ENCODE measurements at regions not wholly inside any gene's neighbourhood (a gene's known extent, or its start where the extent isn't known, plus 50 kb on each side); places are given as distances from the start of the nearest gene placed in this dataset.

DNA sequence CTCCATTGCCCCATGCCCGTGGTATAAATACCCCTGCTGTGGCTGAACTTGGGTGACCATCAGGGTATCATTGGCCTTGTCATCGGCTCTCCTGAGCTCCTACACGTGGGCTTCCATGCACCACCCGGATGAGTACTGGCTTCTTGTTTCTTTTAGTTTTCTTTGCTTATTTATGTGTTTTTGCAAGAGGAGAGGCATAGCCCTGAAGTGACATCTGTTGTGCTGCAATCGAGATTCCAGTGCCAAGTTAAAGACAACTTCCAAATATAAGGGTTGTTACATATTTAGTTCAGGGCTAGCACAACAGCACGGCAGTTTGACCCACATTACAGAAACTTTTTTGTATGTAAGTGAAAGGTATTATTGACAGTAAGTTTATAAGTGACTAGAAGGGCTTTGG, 1087.1 kb downstream of the TBC1D22A start:
- DNase-seq, result no peak

DNA sequence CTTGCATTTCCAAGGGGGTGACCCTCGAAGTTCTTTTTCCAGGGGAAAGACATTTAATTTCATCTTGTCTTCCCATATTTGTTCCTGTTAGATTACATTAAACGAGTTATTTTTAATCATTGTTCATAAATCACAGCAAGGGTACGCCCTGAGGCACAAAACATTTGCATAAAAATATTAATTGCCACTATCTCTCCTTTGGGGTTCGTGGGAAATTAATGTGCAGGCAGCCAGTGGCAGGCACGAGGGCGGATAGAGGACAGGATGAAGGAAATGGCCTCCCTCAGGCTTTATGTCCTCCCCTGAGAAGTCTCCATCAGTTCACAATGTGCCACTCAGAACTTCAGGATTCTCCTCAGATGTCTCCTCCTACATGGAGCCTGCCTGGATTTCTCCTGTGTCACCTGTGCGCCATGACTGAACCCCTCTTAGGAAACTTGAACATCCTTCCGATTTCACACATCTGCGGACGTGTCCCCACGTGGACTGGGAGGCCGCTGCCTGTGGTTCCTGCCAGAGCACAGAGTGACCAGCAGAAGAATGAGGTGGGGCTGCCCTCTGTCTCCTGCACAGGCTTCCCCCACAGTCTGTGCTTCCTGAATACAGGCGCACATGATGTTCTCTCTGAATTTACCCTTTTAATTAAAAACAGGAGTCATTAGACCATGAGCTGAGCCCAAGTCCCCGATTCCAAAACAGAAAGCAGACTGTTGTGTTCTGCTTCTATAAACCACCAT, 1085.9 kb downstream of the TBC1D22A start:
- no peak for DNase-seq

DNA sequence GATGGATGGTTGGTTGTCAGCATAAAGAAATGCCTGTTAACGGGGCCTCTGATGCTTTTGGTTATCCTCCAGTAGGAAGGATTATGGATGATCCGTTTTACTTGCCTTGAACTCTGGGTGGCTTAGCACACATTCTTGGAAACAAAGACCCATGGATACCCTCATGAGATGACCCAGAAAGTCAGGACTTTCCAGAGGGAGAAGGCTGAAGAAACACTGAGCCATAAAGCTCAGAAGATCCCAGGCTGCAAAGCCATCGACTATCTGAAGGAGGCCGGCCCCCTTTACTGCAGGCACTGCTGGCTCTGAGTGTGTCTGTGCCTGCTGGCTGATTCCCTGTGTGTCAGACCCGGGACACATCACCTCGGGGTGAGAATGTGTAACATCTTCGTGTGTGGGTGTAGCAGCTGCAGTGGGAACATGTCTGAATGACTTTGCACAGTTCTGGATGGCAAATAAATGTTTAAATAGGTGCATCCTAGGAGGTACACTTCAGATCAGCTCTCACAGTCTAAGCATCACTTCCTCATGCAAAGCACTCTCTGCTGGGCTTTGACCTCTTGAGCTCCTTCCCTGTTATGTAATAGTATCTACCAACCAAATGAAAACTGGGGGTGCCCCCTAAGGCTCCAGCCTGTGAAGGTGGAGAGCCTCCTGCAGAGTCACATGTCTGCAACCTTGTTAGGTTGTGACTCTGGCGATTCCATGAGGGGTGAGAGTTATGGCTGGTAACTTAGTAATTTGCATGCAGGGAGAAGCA, 1084.9 kb downstream of the TBC1D22A start:
- DNase-seq, result peak; percentile 10

DNA sequence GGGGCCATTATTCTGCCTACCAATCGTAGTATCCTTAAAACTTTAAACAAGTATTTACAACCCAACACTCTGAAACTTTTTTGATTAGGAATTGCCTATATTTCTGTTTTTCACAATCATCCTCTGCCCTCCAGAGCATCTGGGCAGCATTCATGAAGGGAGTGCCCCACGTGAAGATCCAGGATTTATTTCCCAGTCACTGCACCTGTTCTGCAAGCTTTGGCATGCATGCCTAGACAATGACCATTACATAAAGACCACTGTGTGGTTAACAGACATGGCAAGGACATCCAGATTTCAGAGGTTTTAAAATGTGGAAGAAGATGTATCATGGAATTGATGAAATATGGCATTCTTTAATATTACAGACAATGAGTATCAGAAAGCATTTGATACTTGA, 1083.8 kb downstream of the TBC1D22A start:
- no peak for DNase-seq

DNA sequence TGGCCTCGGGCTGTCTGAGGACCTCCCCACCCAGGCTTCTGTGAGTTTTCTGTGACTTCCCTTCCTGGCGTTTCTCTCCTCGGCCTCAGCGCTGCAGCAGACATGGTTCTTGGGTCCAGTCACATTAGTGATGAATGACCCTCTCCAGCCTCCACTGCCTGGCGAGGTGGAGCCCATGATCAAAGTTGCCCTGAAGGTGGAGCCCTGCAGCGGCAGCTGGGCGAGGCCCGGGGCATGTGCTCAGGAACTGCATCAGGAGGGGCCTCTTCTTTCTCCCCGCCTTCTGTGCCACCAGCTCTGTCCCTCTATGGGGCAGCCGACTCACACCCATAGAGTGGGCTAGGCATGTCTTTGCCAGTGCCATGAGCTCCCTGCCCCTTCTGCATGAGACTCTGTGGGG, 1079.7 kb downstream of the TBC1D22A start:
- no peak for DNase-seq

DNA sequence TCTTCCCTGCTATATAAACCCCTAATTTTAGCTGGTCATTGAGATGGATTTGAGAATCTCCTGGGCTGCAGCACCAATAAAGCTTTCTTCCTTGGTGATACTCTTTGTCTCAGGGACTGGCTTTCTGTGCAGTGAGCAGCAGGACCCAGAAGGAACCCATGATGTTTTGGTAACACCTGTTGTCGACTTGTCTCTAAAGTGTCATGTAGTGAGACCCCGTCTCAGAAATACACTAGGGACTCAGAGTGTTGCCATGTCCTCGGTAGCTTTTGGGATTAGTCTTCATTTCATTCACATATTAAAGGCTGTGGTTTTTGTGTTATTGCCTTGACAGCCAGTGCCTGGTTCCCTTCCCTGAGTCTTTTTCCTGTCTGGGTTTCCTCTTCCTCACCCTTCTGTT, 1078.7 kb downstream of the TBC1D22A start:
- DNase-seq, result no peak

DNA sequence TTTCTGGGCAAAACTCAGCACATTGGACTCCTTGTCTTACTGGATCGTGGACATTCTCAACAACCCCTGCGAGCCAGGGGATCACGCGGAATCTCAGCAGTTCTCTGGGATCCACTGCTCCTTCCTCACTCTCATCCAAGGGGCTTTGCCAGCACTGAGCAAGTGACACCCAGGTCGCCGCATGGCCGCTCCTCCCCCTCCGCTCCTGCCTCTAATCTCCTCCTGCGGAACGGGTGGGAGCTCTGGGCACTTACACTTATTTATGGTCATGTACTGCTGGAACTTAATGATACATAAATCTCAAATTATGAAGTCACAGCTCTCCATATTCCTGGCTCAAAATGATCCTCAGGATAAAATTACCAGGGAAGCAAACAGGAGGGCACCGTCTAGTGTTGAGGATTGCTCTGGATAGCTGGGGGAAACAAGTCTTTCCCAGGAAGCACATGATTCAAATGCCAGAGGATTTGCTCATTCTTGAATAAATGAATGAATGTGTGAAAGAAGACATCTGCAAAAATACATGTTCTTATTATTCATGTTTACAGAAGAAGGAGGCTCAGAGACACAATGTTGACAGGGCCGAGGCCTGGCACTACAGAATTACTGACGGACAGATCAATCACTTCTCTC, 1077.3 kb downstream of the TBC1D22A start:
- no peak for DNase-seq

DNA sequence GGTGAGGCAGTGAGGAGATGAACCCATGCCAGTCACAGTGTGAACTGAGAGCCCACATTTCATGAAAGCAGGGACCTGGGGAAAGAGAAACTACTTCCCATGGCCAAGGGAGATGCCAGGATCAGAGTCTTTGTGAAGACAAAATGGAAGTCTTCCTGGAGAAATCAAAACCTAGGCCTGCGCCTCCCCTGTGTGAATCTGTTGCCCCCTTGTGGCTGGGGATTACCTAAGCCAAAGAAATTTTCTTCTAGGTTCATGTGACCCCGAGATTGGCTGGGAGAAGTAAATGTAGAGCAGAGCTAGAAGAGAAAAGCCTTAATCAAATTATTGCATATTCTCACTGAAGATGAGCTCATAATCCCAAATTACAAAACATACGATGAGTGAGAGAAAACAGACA, 1075.3 kb downstream of the TBC1D22A start:
- DNase-seq, result no peak

DNA sequence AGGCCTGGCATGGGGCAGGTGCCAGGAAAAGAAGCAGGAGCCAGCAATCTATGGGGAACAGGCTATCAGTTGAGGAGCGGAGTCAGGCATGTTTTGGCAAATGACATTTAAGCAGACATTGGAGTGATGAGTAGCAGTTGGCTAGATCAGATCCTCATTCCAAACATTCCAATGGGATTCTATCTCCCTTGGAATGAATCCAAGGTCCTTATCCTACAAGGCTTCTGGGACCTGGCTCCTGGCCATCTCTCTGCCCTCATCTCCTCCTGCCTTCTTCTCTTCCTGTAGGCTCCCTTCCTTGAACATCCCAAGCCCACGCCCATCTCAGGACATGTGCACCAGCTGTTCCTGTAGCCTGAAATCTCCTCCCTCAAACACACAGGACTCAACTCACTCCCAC, 1074.5 kb downstream of the TBC1D22A start:
- no peak for DNase-seq

DNA sequence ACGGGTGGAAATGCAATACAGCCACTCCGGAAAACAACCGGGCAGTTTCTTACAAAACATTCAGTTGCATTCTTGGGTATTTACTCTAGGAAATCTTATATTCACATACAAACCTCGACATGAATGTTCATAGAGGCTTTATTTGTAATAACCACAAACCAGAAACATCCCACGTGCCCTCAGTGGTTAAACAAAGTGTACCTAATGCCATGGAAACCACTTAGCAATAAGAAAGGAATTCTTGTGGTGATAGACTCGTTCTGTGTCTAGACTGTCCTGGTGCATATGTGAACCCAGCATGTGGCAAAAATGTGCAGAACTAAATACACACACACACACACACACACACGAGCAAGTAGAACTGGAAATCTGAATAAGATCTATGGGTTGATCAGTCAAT, 1073.3 kb downstream of the TBC1D22A start:
- DNase-seq, result peak; percentile 7

DNA sequence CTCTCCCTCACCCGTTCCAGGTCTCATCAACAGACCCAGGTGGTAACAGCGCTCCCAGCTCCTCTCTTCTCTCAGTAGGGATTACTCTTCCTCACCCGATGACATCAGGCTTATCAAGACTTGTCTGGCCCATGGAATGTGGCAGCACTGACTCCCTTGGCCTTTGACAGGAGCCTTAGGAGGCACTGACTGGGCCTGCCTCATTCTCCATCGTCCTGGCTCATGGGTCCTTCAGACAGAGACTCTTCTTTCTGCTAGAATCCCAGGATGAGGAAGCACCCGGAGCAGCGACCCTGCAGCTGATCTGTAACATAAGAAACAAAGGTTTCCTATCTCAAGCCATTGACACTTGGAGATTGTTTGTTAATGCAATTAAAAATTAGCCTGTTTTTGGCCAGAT, 1063.6 kb downstream of the TBC1D22A start:
- no peak for DNase-seq

DNA sequence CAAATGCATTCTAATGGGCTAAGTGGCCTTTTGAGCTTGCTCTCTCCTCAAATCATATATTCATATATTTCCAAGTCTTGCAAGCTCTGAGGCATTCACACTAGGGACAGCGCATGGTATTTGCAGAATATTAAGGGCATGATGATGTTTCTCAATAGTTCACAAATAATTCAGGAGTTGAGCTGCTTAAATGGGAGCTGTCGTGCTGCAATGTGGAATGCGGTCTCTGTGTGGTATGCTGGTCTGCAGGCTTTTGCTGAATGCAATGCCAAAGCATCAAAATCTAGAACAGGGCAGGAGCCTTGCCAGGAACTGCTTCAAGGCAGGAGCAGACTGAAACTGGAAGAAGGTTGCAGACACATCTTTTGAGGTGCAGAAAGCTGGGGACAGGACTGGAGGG, 1060.0 kb downstream of the TBC1D22A start:
- DNase-seq, result no peak

DNA sequence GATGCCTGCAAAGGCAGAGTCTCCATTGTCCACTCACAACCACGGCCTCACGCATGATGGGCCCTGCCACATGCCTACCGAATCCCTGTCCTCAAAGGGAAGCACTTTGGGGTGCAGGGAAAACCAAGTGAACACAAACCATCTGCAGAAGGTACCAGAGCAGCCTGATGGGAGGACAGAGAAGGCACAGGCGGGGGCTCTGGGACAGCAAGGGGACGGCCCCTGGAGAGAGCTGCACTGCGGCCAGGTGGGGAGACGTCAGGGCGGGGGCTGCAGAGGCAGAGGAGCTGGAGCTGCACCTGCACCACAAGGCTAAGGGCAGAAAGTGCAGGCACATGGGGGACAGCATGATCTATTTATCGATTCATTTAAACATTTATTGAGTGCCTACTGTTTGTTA, 1056.0 kb downstream of the TBC1D22A start:
- no peak for DNase-seq

DNA sequence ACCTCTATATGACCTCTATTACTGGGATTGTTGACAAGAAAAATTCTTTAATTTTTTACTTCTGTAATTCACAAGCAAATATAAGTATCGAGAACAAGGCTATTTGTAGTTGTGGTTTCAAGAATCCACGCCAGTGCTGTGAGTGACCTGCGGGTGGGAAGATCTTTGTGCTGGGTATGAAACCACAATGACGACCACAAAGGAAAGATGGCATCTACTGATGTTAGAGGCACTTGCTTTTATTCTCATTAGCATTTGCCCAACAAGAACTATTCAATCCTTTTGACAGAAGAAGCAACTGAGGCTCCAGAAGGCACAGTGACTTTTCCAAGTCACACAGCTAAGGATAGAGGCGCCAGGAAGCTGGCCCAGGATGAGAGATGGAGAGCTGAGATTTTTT, 1054.9 kb downstream of the TBC1D22A start:
- DNase-seq, result no peak

DNA sequence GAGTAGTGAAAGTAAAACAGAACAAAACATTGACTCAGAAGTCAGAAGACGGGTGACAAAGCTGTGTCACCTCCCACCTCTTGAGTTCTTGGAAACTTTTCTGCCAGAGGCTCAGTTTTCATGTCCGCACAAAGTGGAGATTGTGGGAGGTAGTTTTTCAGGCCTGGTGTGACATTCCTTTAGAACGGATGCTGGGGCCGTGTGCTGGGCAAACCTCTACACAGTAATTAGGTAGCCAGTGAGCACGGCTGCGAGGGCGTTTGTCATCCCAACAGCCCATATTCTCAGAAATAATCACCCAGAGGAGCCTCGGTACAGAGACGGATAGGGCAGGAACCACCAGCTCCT, 1054.4 kb downstream of the TBC1D22A start:
- no peak for DNase-seq

DNA sequence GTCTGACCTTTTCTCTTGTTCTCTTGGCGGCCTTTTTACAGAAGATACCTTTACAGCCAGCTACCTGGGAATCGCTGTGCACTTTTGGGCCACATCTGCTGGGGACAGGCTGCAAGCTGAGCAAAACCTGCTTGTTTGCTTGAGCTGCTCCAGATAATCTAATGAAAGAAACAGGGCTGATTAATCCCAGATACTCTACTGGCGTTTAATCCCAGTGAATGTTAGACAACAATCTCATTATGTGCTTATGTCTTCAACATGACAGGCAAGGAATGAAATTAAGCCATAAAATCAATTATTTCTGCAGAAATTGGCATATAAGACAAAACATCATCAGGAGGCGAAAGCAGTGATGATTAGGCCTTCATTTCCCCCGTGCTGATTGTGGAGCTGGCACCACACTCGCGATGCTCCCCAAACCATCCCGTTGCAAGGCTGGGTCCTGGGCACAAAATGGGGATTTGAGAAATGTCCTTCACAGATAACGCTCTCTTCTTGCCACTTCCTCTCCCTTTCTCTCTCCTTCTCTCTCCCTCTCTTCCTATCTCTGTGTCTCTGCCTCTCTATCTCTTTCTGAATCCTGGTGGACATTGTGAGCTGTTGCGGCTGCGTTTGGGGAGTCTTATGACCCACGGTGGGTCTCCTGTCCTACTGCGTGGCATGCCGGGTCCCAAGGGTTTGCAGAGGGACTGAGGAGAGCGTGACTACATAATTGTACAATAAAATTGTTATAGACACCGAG, 1053.8 kb downstream of the TBC1D22A start:
- DNase-seq, result no peak

DNA sequence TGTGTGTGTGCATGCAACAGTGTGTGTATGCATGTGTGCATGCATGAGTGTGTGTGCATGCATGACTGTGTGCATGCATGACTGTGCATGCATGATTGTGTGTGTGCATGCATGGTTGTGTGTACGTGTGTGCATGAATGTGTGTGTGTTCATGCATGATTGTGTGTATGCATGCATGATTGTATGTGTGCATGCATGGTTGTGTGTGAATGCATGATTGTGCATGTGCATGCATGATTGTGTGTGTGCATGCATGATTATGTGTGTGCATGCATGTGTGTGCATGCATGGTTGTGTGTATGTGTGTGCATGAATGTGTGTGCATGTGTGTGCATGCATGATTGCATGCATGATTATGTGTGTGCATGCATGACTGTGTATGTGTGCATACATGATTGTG, 1052.0 kb downstream of the TBC1D22A start:
- no peak for DNase-seq

DNA sequence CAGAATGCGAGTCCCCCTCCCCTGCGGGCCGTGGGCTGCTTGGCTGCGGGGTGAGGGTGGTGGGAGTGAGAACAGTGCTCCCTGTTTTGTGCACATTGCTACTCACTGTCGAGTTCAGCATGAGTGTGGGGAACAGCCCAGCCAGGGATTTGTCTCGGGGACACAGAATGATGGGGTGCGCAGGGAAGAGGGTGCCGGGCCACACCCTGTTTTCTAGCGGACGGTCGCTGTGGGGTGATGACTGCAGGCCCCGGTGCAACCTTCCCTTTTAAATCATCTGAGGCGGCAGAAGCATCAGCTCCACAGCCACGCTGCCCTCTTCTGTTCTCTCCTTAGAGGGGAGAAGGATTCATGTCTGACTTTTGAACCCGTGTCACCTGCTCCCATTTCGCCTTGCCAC, 1051.2 kb downstream of the TBC1D22A start:
- no peak for DNase-seq

DNA sequence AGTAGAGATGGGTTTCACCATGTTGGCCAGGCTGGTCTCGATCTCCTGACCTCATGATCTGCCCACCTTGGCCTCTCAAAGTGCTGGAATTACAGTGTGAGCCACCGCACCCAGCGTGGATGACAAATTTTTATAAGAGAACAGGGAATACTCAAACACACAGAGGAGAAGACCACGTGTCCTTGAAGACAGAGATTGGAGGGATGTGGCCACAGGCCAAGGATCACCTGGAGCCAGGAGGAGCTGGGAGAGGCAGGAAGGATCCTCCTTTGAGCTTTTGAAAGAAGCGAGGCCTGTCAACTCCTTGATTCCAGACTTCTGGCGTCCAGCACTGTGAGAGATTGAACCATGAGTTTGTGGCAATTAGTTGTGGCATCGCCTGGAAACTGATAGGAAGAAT, 1049.5 kb downstream of the TBC1D22A start:
- DNase-seq, result no peak

DNA sequence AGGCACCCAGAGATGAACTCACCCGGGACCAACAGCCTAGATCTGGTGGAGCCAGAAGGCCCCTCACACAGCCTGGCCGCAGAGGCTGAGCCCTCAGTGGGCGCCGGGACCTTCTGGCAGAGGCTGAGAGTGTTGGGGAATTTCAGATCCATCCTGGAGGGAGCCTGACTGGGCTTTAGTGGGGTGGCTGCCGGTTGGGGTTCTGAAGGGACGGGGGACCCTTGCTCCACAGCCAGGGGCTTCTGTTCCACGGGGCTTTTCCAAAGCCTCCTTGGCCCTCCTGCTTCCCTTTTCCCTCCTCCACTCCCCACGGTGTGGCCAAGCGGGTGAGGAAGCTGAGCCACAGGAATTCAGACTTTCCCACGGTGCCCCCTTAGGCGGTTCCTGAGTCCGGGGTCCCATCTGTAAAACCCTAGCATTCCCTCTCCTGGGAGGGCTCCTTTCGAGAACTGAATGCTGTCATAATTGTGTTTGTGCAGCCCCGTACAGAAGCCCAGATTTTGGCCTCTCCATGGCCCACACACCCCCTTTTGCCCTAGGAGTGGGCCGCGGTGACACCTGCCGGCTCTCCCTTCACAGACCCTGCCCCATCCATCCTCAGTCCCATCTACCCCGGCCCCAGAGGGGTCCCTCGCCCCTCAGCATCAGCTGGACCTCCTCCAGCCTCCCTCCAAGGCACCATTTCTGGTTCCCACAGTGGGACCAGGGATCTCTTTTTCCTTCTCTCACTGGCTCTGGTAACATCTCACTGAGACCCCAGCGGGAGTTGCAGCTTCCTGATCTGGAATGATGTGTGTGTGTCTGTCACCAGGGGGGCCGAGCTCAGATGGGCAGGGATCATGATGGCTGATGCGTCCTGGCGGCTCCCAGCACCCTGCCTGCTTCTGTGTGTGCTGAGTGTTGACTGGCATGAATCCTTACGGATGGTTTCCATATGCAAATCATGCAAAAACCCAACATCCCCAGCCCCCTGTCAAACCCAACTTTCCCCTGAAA, 1048.4 kb downstream of the TBC1D22A start:
- no peak for DNase-seq

DNA sequence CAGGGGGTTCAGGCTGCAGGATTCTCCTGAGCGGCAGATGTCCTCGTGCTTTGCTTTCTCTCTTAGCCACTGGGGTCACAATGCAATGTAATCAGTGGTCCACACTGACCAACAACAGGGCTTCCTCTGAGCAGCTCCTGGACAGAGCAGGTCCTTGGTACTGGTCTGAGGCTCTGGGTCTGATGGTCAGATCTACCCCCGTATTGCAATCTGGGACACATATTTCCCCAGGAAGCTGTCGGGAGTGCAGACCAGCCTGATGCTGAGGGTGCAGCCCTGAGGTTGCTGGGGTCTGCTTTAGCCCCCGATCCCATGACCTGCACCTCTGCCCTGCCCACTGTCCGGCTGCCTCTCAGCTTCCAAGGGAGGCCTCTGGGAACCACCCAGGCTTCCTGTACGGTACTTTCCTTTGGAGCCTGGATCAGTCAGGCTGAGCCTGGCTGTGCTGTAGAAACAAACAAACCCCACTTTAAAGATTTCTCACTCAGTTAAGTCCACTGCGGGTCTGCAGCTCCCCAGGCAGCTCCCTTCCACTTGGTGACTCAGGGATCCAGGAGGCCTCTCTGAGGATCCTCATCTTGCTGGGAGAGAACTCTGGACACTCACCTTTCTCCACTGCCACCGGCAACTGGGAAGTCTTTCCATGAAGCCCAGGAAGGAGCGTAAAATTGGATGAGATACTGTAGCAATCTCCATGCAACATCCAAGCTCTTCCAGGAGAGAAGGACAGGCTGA, 1046.6 kb downstream of the TBC1D22A start:
- DNase-seq, result no peak

DNA sequence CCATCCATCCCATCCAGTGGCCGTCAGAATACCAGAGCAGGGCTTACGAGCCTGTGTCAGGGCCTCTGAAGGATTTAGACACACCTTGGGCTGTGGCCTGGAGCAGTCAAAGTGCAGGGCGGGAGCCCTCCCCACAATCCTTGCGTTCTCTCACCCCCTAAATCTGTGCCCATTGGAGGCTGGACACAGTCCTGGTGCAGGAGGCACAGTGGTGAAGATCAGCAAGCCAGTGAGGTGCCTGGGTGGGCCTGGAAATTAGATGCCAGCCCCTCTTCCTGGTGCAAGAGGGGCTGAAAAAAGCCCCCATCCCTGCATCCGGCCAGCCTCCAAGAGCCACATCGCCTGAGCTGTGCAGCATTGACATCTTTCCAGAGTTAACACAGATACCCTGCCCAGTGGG, 1045.8 kb downstream of the TBC1D22A start:
- no peak for DNase-seq
